HG02763 (cell line): ENCODE measurements at regions not wholly inside any gene's neighbourhood (a gene's known extent, or its start where the extent isn't known, plus 50 kb on each side); places are given as distances from the start of the nearest gene placed in this dataset.
"Not testable (repeated sequence)": the region's sequence is repeated elsewhere in the genome, so short reads cannot be mapped to it uniquely, and the experiment has no call there.

Experiments
- ATAC-seq: cut with Tn5 transposase; IDR thresholded peaks from one replicate; pipeline ENCODE4 v1.9.1; 2021; ENCODE audit warnings: mild to moderate bottlenecking, moderate library complexity; ENCODE audit not compliant: unreplicated experiment

GRCh38 chr1:166384948-166385347 is 218.1 kb upstream of the FAM78B start:
- no peak for ATAC-seq

- ATAC-seq: no peak
Measured at GRCh38 chr1:166390366-166391033, 223.7 kb upstream of the FAM78B start.

GRCh38 chr1:166391279-166392066 is 224.7 kb upstream of the FAM78B start:
- ATAC-seq: no peak

GRCh38 chr1:166395729-166396128 is 228.9 kb upstream of the FAM78B start:
- ATAC-seq: no peak

- ATAC-seq: not testable (repeated sequence)
Measured at GRCh38 chr1:166409253-166410082, 242.7 kb upstream of the FAM78B start.

GRCh38 chr1:166410083-166410385 is 243.2 kb upstream of the FAM78B start:
- ATAC-seq: no peak

- ATAC-seq: not testable (repeated sequence)
Measured at GRCh38 chr1:166416831-166417230, 250.0 kb upstream of the FAM78B start.

- no peak for ATAC-seq
Measured at GRCh38 chr1:166418344-166418933, 251.6 kb upstream of the FAM78B start.

GRCh38 chr1:166422586-166422985 is 255.8 kb upstream of the FAM78B start:
- ATAC-seq: not testable (repeated sequence)

GRCh38 chr1:166432655-166433054 is 265.9 kb upstream of the FAM78B start:
- no peak for ATAC-seq

GRCh38 chr1:166433404-166434304 is 266.9 kb upstream of the FAM78B start:
- ATAC-seq: not testable (repeated sequence)

GRCh38 chr1:166457700-166458099 is 290.9 kb upstream of the FAM78B start:
- no peak for ATAC-seq

- no peak for ATAC-seq
Measured at GRCh38 chr1:166464333-166464732, 297.5 kb upstream of the FAM78B start.

GRCh38 chr1:166470014-166470413 is 303.2 kb upstream of the FAM78B start:
- ATAC-seq: no peak

- no peak for ATAC-seq
Measured at GRCh38 chr1:166470441-166470840, 303.6 kb upstream of the FAM78B start.

GRCh38 chr1:166471359-166471758 is 304.6 kb upstream of the FAM78B start:
- ATAC-seq: no peak

GRCh38 chr1:166479052-166479631 is 312.3 kb upstream of the FAM78B start:
- no peak for ATAC-seq

- no peak for ATAC-seq
Measured at GRCh38 chr1:166484471-166484870, 317.7 kb upstream of the FAM78B start.

- no peak for ATAC-seq
Measured at GRCh38 chr1:166484871-166485270, 318.1 kb upstream of the FAM78B start.

- no peak for ATAC-seq
Measured at GRCh38 chr1:166485620-166486019, 318.8 kb upstream of the FAM78B start.
